ENCODE measurements at regions not wholly inside any gene's neighbourhood (a gene's known extent, or its start where the extent isn't known, plus 50 kb on each side); places are given as distances from the start of the nearest gene placed in this dataset.
A peak's percentile ranks its signal among the peaks of the same experiment; 100 is the strongest.

DNA sequence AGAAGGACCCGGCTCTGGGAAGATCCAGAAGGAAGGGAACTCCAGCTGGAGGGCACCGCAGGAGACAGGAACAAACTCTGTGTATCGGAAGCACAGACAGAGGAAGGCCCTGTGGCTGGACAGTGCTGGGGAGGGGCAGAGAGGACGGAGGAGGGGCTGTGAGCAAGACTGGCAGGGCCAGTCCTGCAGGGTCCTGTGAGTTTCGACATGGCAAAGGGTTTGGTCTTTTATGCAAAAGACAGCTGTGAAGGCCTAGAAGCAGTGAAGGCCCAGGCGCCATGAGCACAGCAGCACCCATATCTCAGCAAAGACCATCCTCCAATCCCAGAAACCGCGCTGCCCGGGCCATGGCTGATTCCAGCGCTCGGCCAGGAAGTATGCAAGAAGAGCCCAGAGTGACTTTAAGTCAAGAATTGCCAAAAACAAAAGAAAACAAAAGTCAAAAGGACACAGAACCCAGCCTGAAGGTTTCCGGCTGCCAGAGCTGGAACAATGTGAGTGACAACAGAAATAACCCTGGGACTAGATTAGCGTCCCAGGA, 126.5 kb downstream of the NCOR2 start:
- Mint-ChIP-seq H3K4me1 (peaks cover 33 to 38% of the 10 kb centered on the region in 2 donors), H3K9me3 (no peaks in the 10 kb centered on the region), H3K27me3 (ENCODE audit: low read depth in 2 of 2) (no peaks in the 10 kb centered on the region), H3K27ac (no peak overlapping the region), H3K4me3 (no peak overlapping the region), H3K36me3 (peaks cover 7% of the 10 kb centered on the region)
- no peaks in the 10 kb centered on the region for H3K27me3 ChIP-seq (ENCODE audit: control insufficient read depth, insufficient read depth, low read length)
- H3K4me1 ChIP-seq (ENCODE audit: control insufficient read depth, insufficient read depth, low read length), result peaks cover 18% of the 10 kb centered on the region
- DNase-seq, result no peak
- 98% methylated on average over 12 of the region's 13 CpGs for WGBS (ENCODE audit: insufficient coverage)
- intact Hi-C loops (cut with micrococcal nuclease), result no loop called here
- TF ChIP-seq, protein P1, sequence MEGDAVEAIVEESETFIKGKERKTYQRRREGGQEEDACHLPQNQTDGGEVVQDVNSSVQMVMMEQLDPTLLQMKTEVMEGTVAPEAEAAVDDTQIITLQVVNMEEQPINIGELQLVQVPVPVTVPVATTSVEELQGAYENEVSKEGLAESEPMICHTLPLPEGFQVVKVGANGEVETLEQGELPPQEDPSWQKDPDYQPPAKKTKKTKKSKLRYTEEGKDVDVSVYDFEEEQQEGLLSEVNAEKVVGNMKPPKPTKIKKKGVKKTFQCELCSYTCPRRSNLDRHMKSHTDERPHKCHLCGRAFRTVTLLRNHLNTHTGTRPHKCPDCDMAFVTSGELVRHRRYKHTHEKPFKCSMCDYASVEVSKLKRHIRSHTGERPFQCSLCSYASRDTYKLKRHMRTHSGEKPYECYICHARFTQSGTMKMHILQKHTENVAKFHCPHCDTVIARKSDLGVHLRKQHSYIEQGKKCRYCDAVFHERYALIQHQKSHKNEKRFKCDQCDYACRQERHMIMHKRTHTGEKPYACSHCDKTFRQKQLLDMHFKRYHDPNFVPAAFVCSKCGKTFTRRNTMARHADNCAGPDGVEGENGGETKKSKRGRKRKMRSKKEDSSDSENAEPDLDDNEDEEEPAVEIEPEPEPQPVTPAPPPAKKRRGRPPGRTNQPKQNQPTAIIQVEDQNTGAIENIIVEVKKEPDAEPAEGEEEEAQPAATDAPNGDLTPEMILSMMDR (IDR thresholded peaks at IDR 0.05), result no peak
- no peak overlapping the region for H3K4me3 ChIP-seq (ENCODE audit: low read length)
- peaks cover 29% of the 10 kb centered on the region for H3K36me3 ChIP-seq (ENCODE audit: control insufficient read depth, insufficient read depth, low read length)
- ATAC-seq, result no peak
- H3K27ac ChIP-seq (ENCODE audit: low read length), result no peak overlapping the region
- H3K9me3 ChIP-seq (ENCODE audit: control insufficient read depth, insufficient read depth, low read length), result no peaks in the 10 kb centered on the region

DNA sequence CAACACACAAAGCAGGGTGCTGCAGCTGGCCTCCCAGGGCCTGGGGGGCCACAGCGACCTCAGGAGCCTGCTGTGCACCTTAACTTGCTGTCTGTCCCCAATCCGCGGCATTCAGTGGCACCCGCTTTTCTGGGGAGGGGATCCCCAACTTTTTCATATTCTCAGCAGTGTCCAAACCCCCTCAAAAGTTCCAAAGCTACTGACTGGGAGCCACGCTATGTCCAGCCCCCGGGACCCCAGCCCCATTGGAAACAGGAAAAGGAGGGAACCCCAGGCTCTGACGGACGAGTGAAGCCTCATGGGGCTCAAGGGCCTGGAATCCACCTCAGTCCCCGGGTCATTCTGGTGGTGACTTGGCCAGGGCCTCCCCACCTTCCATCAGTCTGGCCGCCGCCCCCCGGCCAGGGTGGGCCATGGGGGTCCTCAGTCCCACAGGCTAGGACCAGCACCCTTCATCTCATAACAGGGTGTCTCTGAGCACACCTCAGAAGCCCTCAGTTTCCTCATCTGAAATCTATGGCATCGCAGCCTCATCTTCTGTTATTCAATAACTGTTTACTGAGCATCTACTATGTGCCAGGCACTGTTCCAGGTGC, 127.3 kb downstream of the NCOR2 start:
- Histone ChIP-seq H3K4me1 (ENCODE audit: control insufficient read depth, insufficient read depth, low read length) (peaks cover 18% of the 10 kb centered on the region), H3K9me3 (ENCODE audit: control insufficient read depth, insufficient read depth, low read length) (no peaks in the 10 kb centered on the region), H3K4me3 (ENCODE audit: low read length) (no peak overlapping the region), H3K27ac (ENCODE audit: low read length) (no peak overlapping the region), H3K27me3 (ENCODE audit: control insufficient read depth, insufficient read depth, low read length) (no peaks in the 10 kb centered on the region), H3K36me3 (ENCODE audit: control insufficient read depth, insufficient read depth, low read length) (peaks cover 24% of the 10 kb centered on the region)
- no peak overlapping the region for H3K27ac Mint-ChIP-seq
- H3K27me3 Mint-ChIP-seq (ENCODE audit: low read depth in 2 of 2), result no peaks in the 10 kb centered on the region
- DNase-seq (no peak), ATAC-seq (no peak)
- H3K4me3 Mint-ChIP-seq, result no peak overlapping the region
- H3K36me3 Mint-ChIP-seq, result peaks cover 7% of the 10 kb centered on the region
- TF ChIP-seq, protein P1 (IDR thresholded peaks at IDR 0.05), result no peak
- no peaks in the 10 kb centered on the region for H3K9me3 Mint-ChIP-seq
- 97% methylated on average over 13 of the region's 13 CpGs for WGBS (ENCODE audit: insufficient coverage)
- intact Hi-C loops (cut with micrococcal nuclease), result no loop called here
- peaks cover 33 to 46% of the 10 kb centered on the region in 2 donors for H3K4me1 Mint-ChIP-seq

DNA sequence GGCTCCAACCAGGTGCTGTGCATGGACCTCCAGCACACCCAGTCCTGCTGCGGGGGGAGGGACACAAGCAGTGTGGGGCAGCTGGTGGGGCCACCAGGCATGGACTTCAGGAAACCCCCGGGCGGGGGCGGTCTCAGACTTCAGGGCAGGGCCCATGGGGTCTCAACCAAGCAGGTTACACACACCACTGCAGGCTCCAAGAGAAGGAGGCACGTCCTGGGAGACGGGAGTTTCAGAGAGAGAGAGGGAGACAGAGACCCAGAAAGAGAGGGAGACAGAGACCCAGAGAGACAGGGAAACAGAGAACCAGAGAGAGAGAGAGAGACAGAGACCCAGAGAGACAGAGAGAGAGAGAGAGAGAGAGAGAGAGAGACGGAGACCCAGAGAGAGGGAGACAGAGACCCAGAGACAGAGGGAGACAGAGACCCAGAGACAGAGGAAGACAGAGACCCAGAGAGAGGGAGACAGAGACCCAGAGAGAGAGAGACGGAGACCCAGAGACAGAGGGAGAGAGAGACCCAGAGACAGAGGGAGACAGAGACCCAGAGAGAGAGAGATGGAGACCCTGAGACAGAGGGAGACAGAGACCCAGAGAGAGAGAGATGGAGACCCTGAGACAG, 128.9 kb downstream of the NCOR2 start:
- Mint-ChIP-seq H3K4me1 (peaks cover 21 to 48% of the 10 kb centered on the region in 2 donors), H3K27ac (no peak overlapping the region), H3K27me3 (ENCODE audit: low read depth in 2 of 2) (no peaks in the 10 kb centered on the region), H3K36me3 (peaks cover 7% of the 10 kb centered on the region), H3K4me3 (no peak overlapping the region), H3K9me3 (no peaks in the 10 kb centered on the region)
- ATAC-seq (peak in 1 of 3 donors; percentile 26), DNase-seq (peak in 1 of 2 donors; percentile 33)
- Histone ChIP-seq H3K4me3 (ENCODE audit: low read length) (no peak overlapping the region), H3K27ac (ENCODE audit: low read length) (no peak overlapping the region), H3K4me1 (ENCODE audit: control insufficient read depth, insufficient read depth, low read length) (peaks cover 23% of the 10 kb centered on the region), H3K36me3 (ENCODE audit: control insufficient read depth, insufficient read depth, low read length) (peaks cover 15% of the 10 kb centered on the region), H3K9me3 (ENCODE audit: control insufficient read depth, insufficient read depth, low read length) (no peaks in the 10 kb centered on the region), H3K27me3 (ENCODE audit: control insufficient read depth, insufficient read depth, low read length) (no peaks in the 10 kb centered on the region)
- TF ChIP-seq, protein P1 (IDR thresholded peaks at IDR 0.05), result no peak
- intact Hi-C loops (cut with micrococcal nuclease), result no loop called here
- 88% methylated on average over 8 of the region's 8 CpGs for WGBS (ENCODE audit: insufficient coverage)
